Neuron (in vitro differentiated cells): ENCODE measurements at regions not wholly inside any gene's neighbourhood (a gene's known extent, or its start where the extent isn't known, plus 50 kb on each side); places are given as distances from the start of the nearest gene placed in this dataset.

Source experiments
- H2AFZ ChIP-seq: one replicate; pipeline ENCODE4 v1.6.1; 2013; ENCODE audit warnings: low read depth, mild to moderate bottlenecking, inconsistent platforms, low read length, moderate library complexity
- H3K27me3 ChIP-seq: one replicate; pipeline ENCODE4 v1.6.1; 2013; ENCODE audit warnings: low read length; ENCODE audit not compliant: insufficient read depth
- H3K36me3 ChIP-seq: one replicate; pipeline ENCODE4 v1.6.1; 2013; ENCODE audit warnings: low read length; ENCODE audit not compliant: insufficient read depth
- H3K4me1 ChIP-seq: one replicate; pipeline ENCODE4 v1.6.1; 2013; ENCODE audit warnings: low read length; ENCODE audit not compliant: insufficient read depth
- H3K4me3 ChIP-seq: 2 replicates; pipeline ENCODE4 v1.5.1; 2013; ENCODE audit warnings: mild to moderate bottlenecking, low read length, moderate library complexity
- H3K9me3 ChIP-seq: one replicate; pipeline ENCODE4 v1.6.1; 2013; ENCODE audit warnings: low read length

- peaks cover 29% of the 10 kb centered on the region for H3K27me3 ChIP-seq
These were observed 99.9 kb upstream of the CCL2 start for GRCh38 chr17:34154961-34155730.

DNA sequence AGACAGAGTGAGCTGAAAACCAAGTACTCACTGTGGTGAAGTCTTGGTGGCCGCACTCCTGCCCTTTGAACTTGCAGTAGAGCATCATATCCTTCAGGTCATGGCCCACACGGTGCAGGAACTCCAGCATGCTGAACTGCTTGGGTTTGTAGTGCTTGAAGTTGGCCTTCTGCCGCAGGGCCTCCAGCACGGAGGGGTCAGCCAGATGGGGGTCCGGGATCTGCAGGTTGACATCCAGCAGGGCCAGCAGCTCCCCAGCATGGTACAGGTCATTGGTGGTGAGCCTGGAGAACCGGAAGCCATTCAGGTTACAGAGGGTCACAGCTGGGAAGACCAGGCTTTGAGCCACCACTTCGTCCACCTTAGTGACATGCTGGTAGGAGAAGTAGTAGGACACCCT, 99.1 kb upstream of the CCL2 start:
- Histone ChIP-seq H3K36me3 (no peaks in the 10 kb centered on the region), H3K9me3 (no peaks in the 10 kb centered on the region), H3K27me3 (peaks cover 29% of the 10 kb centered on the region), H3K4me1 (no peaks in the 10 kb centered on the region), H2AFZ (no peak overlapping the region), H3K4me3 (no peak overlapping the region)

More at GRCh38 chr17:34154961-34155730, 99.9 kb upstream of the CCL2 start:
- no peak overlapping the region for H2AFZ ChIP-seq
- no peaks in the 10 kb centered on the region for H3K9me3 ChIP-seq
- no peak overlapping the region for H3K4me3 ChIP-seq
- H3K4me1 ChIP-seq: no peaks in the 10 kb centered on the region
- H3K36me3 ChIP-seq: no peaks in the 10 kb centered on the region

DNA sequence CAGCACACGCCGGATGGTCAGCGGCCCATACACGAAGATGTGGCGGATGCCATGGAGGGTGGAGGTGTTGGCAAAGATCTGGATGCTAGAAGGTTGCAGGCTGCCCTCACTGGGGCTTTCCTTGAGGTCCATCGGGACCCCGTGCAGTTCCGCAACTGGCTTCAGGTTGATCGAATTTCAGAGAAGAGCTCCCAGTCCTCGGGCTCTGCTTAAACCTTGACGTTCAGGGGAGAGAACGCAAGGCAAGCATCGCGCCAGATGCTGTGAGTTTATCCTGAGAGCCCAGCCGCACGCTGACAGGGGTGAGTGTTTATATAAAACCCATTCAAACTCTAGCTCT, 98.7 kb upstream of the CCL2 start:
- Histone ChIP-seq H3K27me3 (peaks cover 29% of the 10 kb centered on the region), H3K36me3 (no peaks in the 10 kb centered on the region), H3K9me3 (no peaks in the 10 kb centered on the region), H3K4me3 (no peak overlapping the region), H3K4me1 (no peaks in the 10 kb centered on the region), H2AFZ (no peak overlapping the region)

DNA sequence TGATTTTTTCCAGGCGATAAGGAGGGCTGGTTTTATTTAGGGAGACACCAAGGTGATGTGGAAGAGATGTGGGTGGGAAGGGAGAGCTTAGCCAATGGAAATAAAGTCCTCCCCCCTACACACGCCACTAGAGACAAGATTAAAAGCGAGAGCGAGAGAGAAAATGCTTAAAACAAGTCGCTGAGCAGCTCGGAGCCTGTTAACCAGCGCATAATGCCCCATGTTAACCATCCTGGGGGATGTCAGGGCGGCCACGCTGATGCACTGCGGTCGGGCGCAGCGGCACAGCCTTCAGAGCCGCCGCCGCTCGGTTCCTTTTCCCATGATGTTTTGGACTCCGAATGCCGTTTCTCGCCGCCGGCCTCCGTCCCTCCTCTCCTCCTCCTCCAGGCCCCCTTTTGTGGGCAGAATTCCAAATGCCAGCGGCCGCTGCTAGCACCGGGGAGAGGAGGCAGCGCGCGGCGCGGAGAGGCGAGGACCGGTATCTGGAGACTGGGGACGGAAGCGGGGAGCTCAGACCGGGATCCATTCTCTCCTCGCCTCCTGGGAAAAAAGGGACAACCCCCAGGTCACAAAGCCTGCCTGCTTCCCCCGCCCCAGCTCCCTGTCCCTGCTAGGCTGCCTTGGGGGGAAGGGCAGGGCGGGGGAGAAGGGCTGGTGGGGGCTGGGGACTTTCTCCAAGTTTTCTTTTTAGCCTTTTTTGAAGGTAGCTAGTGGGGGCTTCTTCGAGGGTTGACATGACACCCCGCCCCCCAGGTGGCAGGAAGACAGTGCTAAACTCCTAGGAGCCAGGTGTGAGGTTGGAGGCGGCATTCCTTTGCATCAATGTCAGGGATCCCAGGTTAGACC, 98.1 kb upstream of the CCL2 start:
- H2AFZ ChIP-seq: no peak overlapping the region
- H3K9me3 ChIP-seq: no peaks in the 10 kb centered on the region
- H3K27me3 ChIP-seq: peaks cover 29% of the 10 kb centered on the region
- H3K4me1 ChIP-seq: no peaks in the 10 kb centered on the region
- H3K36me3 ChIP-seq: no peaks in the 10 kb centered on the region
- H3K4me3 ChIP-seq: no peak overlapping the region

DNA sequence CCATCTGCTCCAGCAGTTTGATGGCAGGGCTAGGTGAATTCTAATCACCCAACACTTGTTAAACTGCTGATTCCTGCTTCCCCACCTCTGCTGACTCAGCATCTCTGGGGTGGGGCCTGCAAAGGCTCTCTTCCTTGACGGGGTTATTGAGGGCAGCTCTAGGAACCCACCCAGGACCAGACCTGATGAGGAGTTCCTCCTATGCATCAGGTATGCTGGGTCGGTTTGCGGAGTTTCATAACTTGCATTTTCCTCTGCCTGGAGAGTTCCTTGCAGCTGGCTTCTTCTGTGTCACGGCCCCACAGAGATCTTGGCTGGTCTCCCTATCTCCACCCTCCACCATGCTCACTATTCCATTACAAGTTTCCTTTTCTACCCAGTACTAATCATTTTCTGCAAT, 93.4 kb upstream of the CCL2 start:
- Histone ChIP-seq H3K36me3 (no peaks in the 10 kb centered on the region), H3K9me3 (no peaks in the 10 kb centered on the region), H2AFZ (no peak overlapping the region), H3K4me3 (no peak overlapping the region), H3K4me1 (no peaks in the 10 kb centered on the region), H3K27me3 (peaks cover 14% of the 10 kb centered on the region)

GRCh38 chr17:34163123-34163522, 92.0 kb upstream of the CCL2 start:
- Histone ChIP-seq H3K27me3 (peaks cover 2% of the 10 kb centered on the region), H3K9me3 (no peaks in the 10 kb centered on the region), H3K4me3 (no peak overlapping the region)

GRCh38 chr17:34163646-34164045, 91.4 kb upstream of the CCL2 start:
- Histone ChIP-seq H3K4me1 (no peaks in the 10 kb centered on the region), H3K4me3 (no peak overlapping the region), H3K9me3 (no peaks in the 10 kb centered on the region), H3K36me3 (no peaks in the 10 kb centered on the region), H2AFZ (no peak overlapping the region), H3K27me3 (no peaks in the 10 kb centered on the region)

More at GRCh38 chr17:34163123-34163522, 92.0 kb upstream of the CCL2 start:
- Histone ChIP-seq H3K4me1 (no peaks in the 10 kb centered on the region), H2AFZ (no peak overlapping the region), H3K36me3 (no peaks in the 10 kb centered on the region)

DNA sequence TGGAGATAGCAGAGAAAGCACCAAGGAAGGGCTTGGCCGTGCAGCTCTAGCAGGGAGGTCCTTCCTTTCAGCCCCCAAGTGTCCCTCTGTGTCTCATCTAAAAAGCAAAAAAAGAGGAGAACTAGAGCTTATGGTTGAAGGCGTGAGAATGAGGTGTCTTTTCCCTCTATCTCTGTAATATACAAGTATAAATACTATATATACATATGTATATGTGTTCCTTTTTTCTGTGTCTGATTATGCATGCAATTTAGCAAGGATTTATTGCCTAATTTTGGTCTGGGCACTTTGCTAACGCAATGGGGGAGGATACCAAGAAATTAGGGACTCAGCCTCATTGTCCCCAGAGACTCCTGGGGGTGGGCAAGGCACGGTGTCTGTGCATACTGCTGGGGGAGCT, 90.2 kb upstream of the CCL2 start:
- Histone ChIP-seq H3K4me3 (no peak overlapping the region), H3K4me1 (no peaks in the 10 kb centered on the region), H3K36me3 (no peaks in the 10 kb centered on the region), H3K27me3 (no peaks in the 10 kb centered on the region), H2AFZ (no peak overlapping the region), H3K9me3 (no peaks in the 10 kb centered on the region)

GRCh38 chr17:34166352-34166751, 88.7 kb upstream of the CCL2 start:
- Histone ChIP-seq H3K36me3 (no peaks in the 10 kb centered on the region), H2AFZ (no peak overlapping the region), H3K4me1 (no peaks in the 10 kb centered on the region)

DNA sequence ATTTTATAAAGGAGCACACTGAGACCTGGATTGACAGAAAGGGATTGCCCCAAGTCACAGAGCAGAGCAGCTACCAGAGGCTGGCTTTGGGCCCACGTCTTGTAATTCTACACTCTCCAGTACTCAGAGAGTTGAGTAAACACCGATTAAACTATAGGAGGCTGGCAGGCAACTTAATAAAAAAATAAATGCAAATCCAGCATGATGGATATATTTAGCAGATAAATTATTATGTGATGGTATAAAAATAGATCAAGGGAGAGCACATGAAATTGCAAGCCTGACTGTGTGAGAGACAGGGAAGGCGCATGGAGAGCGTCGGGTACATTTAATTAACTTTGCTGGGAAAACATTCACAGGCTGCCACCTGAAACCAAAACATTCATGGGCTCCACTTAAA, 87.7 kb upstream of the CCL2 start:
- H3K36me3 ChIP-seq: no peaks in the 10 kb centered on the region
- no peaks in the 10 kb centered on the region for H3K27me3 ChIP-seq
- H3K4me1 ChIP-seq: no peaks in the 10 kb centered on the region
- no peak overlapping the region for H2AFZ ChIP-seq
- no peak overlapping the region for H3K4me3 ChIP-seq
- no peaks in the 10 kb centered on the region for H3K9me3 ChIP-seq

More at GRCh38 chr17:34166352-34166751, 88.7 kb upstream of the CCL2 start:
- no peaks in the 10 kb centered on the region for H3K27me3 ChIP-seq
- H3K4me3 ChIP-seq: no peak overlapping the region
- H3K9me3 ChIP-seq: no peaks in the 10 kb centered on the region

DNA sequence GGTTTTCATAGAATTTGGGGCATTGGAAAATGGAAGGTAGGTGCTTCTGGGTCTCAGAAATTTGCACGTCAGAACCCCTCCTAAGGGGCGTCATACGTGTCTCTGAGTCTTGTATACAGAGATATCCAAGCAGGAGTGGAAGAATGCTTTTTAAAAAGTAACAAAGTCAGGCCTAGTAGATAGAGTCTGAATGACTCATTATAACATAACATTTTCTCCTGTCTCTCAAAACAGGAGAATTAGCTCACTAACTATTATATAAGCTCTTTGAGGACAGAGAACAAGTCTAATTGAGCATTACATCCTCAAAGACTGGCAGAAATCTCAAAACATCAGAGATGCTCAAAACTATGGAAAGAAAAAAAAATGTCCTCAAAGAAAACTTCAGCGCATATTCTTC, 86.1 kb upstream of the CCL2 start:
- H3K36me3 ChIP-seq: no peaks in the 10 kb centered on the region
- no peaks in the 10 kb centered on the region for H3K9me3 ChIP-seq
- no peak overlapping the region for H3K4me3 ChIP-seq
- no peak overlapping the region for H2AFZ ChIP-seq
- H3K27me3 ChIP-seq: no peaks in the 10 kb centered on the region
- H3K4me1 ChIP-seq: no peaks in the 10 kb centered on the region

- no peaks in the 10 kb centered on the region for H3K27me3 ChIP-seq
- H2AFZ ChIP-seq: no peak overlapping the region
- H3K4me1 ChIP-seq: no peaks in the 10 kb centered on the region
- H3K9me3 ChIP-seq: no peaks in the 10 kb centered on the region
- H3K4me3 ChIP-seq: no peak overlapping the region
- no peaks in the 10 kb centered on the region for H3K36me3 ChIP-seq
These were observed 85.6 kb upstream of the CCL2 start for GRCh38 chr17:34169496-34169895.

- H3K4me1 ChIP-seq: no peaks in the 10 kb centered on the region
- no peak overlapping the region for H2AFZ ChIP-seq
These were observed 83.8 kb upstream of the CCL2 start for GRCh38 chr17:34171245-34171818.

More at GRCh38 chr17:34171245-34171818, 83.8 kb upstream of the CCL2 start:
- no peaks in the 10 kb centered on the region for H3K9me3 ChIP-seq
- H3K4me3 ChIP-seq: no peak overlapping the region
- no peaks in the 10 kb centered on the region for H3K36me3 ChIP-seq
- H3K27me3 ChIP-seq: no peaks in the 10 kb centered on the region
